OCI-LY1 (cell line): ENCODE measurements at regions not wholly inside any gene's neighbourhood (a gene's known extent, or its start where the extent isn't known, plus 50 kb on each side); places are given as distances from the start of the nearest gene placed in this dataset.

Experiments
- CTCF ChIP-seq: fragments of 200-600 bp; sonication (generic), shearing (Covaris generic); IDR thresholded peaks from 2 replicates; pipeline ENCODE4 v1.5.1; 2017; ENCODE audit warnings: mild to moderate bottlenecking, antibody characterized with exemption, low read length, moderate library complexity, mixed read lengths
- EZH2 ChIP-seq: fragments of 200-600 bp; sonication (generic), shearing (Covaris generic); IDR thresholded peaks from 2 replicates; pipeline ENCODE4 v1.8.0; 2017; ENCODE audit warnings: borderline replicate concordance, mixed run types, mild to moderate bottlenecking, antibody characterized with exemption, low read length, moderate library complexity, mixed read lengths

GRCh38 chr13:24103782-24104372 is 56.6 kb upstream of the SPATA13 start:
- TF ChIP-seq EZH2 (no peak), CTCF (no peak)
